ENCODE measurements at regions not wholly inside any gene's neighbourhood (a gene's known extent, or its start where the extent isn't known, plus 50 kb on each side); places are given as distances from the start of the nearest gene placed in this dataset.

GRCh38 chr11:30665067-30665466 is 78.9 kb upstream of the MPPED2 start:
- BruUV-seq (replicated peaks): no TSS peak
- intact Hi-C loops (cut with micrococcal nuclease) (no loop called here), dilution Hi-C loops (cut with HindIII; ENCODE audit: low sequenced_read_pairs, unreplicated experiment) (no loop called here), in situ Hi-C loops (cut with MboI; ENCODE audit: low sequenced_read_pairs) (no loop called here)
- no peak overlapping the region for H2BK120ac ChIP-seq (ENCODE audit: low read depth, low read length)
- no peak overlapping the region for H2BK20ac ChIP-seq (ENCODE audit: low read depth, low read length)
- no peak overlapping the region for H3K4ac ChIP-seq (ENCODE audit: low read depth, low read length)
- TF ChIP-seq ELK1 (IDR thresholded peaks at IDR 0.05; ENCODE audit: borderline replicate concordance, low read depth, low read length) (no peak), MAFK (IDR thresholded peaks at IDR 0.05; ENCODE audit: low read depth, low read length) (no peak)
- H3K56ac ChIP-seq (ENCODE audit: extremely low read depth, insufficient read depth, low read length): no peak overlapping the region
- no peak overlapping the region for H4K91ac ChIP-seq (ENCODE audit: insufficient read depth, low read depth, low read length)
- H2BK5ac ChIP-seq (ENCODE audit: low read depth, low read length, poor library complexity, severe bottlenecking): no peak overlapping the region
- no peak overlapping the region for H3K4me3 ChIP-seq (ENCODE audit: insufficient read depth, low read depth, low read length)
- DNase-seq (no peak), ATAC-seq (ENCODE audit: low read depth) (no peak)
- no peak overlapping the region for H2AK9ac ChIP-seq (replicated peaks; ENCODE audit: low read depth, low read length, poor library complexity)
- ChIA-PET CTCF (no interaction called here), POLR2A (ENCODE audit: unreplicated experiment) (no interaction called here)
- no peak overlapping the region for H3K14ac ChIP-seq (replicated peaks; ENCODE audit: low read depth, low read length)
- H3K27ac ChIP-seq (ENCODE audit: insufficient read depth, low read length): no peak overlapping the region
- no peaks in the 10 kb centered on the region for H3K79me1 ChIP-seq (ENCODE audit: low read depth in 1 of 2, low read length in 2 of 2)
- no peaks in the 10 kb centered on the region for H3K27me3 ChIP-seq (ENCODE audit: control insufficient read depth, insufficient read depth, low read length)
- H3K4me2 ChIP-seq (ENCODE audit: low read depth, low read length): no peak overlapping the region
- no peak overlapping the region for H2BK15ac ChIP-seq (ENCODE audit: low read depth, low read length)
- no peaks in the 10 kb centered on the region for H3K9me3 ChIP-seq (ENCODE audit: control insufficient read depth, insufficient read depth, low read length)
- H2AFZ ChIP-seq (replicated peaks; ENCODE audit: low read length, poor library complexity): no peak overlapping the region
- no peaks in the 10 kb centered on the region for H3K36me3 ChIP-seq (ENCODE audit: control insufficient read depth, insufficient read depth, low read length)
- no peak overlapping the region for H3K23ac ChIP-seq (ENCODE audit: low read depth, low read length)
- WGBS, 2 experiments (ENCODE audit: extremely low coverage in 2 of 2, insufficient read length in 1 of 2): no CpG with 5 or more reads among the region's 5 CpGs
- no peak overlapping the region for H2AK5ac ChIP-seq (ENCODE audit: low read depth, low read length)
- no peaks in the 10 kb centered on the region for H3K4me1 ChIP-seq (ENCODE audit: control insufficient read depth, insufficient read depth, low read length)
- H3K9ac ChIP-seq (ENCODE audit: low read depth, low read length): no peak overlapping the region
- H4K20me1 ChIP-seq (ENCODE audit: insufficient read depth, low read length): no peaks in the 10 kb centered on the region
- no peak overlapping the region for H4K5ac ChIP-seq (ENCODE audit: low read depth, low read length)
- H3K18ac ChIP-seq (ENCODE audit: low read depth, low read length): no peak overlapping the region
- no peaks in the 10 kb centered on the region for H3K9me1 ChIP-seq (ENCODE audit: insufficient read depth, low read length)
- no peak overlapping the region for H4K8ac ChIP-seq (ENCODE audit: low read depth in 2 of 2, low read length in 2 of 2)
